Activated CD4-positive, alpha-beta T cell treated with anti-CD3 and anti-CD28 coated beads for 36 hours (primary cell): ENCODE measurements at regions not wholly inside any gene's neighbourhood (a gene's known extent, or its start where the extent isn't known, plus 50 kb on each side); places are given as distances from the start of the nearest gene placed in this dataset.

ENCODE experiments used
- ATAC-seq: fragments of 200-7000 bp; cut with Tn5 transposase; one replicate; pipeline ENCODE4 v1.10.0; 2021; ENCODE audit warnings: mild to moderate bottlenecking, moderate library complexity
- CTCF ChIA-PET: fragments of 350-600 bp; sonication (Branson Sonifier 250); formaldehyde crosslinking; loops from one replicate; lab custom pipeline; 2021; ENCODE audit warnings: antibody characterized with exemption; lab: Charles Lee
- POLR2A ChIA-PET: fragments of 350-600 bp; sonication (Branson Sonifier 250); formaldehyde crosslinking; loops from one replicate; lab custom pipeline; 2021; ENCODE audit warnings: antibody characterized with exemption, inconsistent platforms; lab: Charles Lee
- DNase-seq: peaks from one replicate; pipeline ENCODE4 v3.0.0-alpha.2; 2020
- H3K27ac Mint-ChIP-seq: one replicate; pipeline ENCODE4 v1.8.0; 2021; ENCODE audit warnings: mixed read lengths
- H3K27me3 Mint-ChIP-seq: one replicate; pipeline ENCODE4 v1.8.0; 2021; ENCODE audit warnings: mixed read lengths
- H3K36me3 Mint-ChIP-seq: one replicate; pipeline ENCODE4 v1.8.0; 2021; ENCODE audit warnings: low read depth, mixed read lengths
- H3K4me1 Mint-ChIP-seq: one replicate; pipeline ENCODE4 v1.8.0; 2021; ENCODE audit warnings: mixed read lengths
- H3K4me3 Mint-ChIP-seq: one replicate; pipeline ENCODE4 v1.8.0; 2021; ENCODE audit warnings: mild to moderate bottlenecking, moderate library complexity, mixed read lengths
- H3K9me3 Mint-ChIP-seq: one replicate; pipeline ENCODE4 v1.8.0; 2021; ENCODE audit warnings: low read depth, mixed read lengths
- intact Hi-C, 2 experiments: fragments of 100-400 bp; cut with DNase I in 1 of 2; cut with micrococcal nuclease in 1 of 2; formaldehyde crosslinking; loops; one replicate each; pipeline versions ENCODE4 v1.14.2 to v1.15.1; 2022 to 2024; cut with DNase I, micrococcal nuclease

GRCh38 chr22:27666272-27666997, 135.1 kb downstream of the MN1 start:
- H3K27ac Mint-ChIP-seq, result no peak overlapping the region
- ChIA-PET CTCF (no interaction called here), POLR2A (no interaction called here)
- ATAC-seq (no peak), DNase-seq (no peak)
- H3K27me3 Mint-ChIP-seq, result peaks cover 22% of the 10 kb centered on the region
- intact Hi-C loops, result no loop called here
- H3K4me1 Mint-ChIP-seq, result no peaks in the 10 kb centered on the region
- H3K9me3 Mint-ChIP-seq, result peaks cover 2% of the 10 kb centered on the region
- peaks cover 3% of the 10 kb centered on the region for H3K36me3 Mint-ChIP-seq
- H3K4me3 Mint-ChIP-seq, result no peak overlapping the region

DNA sequence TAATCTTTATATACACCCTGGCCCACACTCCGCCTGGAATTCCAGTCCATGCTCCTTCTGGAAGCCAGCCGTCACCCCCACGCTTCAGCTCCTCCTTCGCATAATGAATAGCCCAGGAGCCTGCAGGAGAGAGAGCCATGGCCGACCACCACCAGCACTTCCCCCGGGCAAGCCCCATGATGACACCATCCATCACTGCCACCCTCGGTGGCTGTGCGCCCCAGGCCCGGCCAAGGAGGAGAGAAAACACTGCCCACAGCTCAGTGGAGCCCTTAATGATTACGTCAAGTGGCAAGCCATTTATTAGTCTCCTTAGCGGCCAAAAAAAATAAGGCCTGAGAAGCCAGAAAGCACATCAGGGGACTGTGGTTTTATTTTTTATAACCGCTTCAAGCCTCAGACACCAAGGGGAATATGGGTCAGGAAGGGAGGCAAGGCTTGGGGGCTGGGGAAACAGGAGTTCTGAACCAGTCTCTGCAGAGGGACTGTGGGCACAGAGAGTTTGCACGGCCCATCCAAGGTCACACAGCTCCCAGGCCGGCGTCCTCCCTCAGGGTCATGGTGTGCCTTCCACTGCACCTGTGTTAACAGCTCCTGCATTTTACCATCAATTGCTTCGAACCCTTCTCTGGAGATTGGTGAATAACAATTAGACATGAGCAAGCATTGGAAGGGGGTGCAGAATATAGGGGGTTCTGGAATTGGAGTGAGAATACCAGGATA, 134.3 kb downstream of the MN1 start:
- Mint-ChIP-seq H3K27me3 (peaks cover 22% of the 10 kb centered on the region), H3K27ac (no peak overlapping the region), H3K9me3 (peaks cover 2% of the 10 kb centered on the region), H3K4me3 (no peak overlapping the region), H3K4me1 (no peaks in the 10 kb centered on the region), H3K36me3 (peaks cover 3% of the 10 kb centered on the region)
- ChIA-PET POLR2A (no interaction called here), CTCF (no interaction called here)
- ATAC-seq, result no peak
- intact Hi-C loops, result no loop called here
- no peak for DNase-seq

DNA sequence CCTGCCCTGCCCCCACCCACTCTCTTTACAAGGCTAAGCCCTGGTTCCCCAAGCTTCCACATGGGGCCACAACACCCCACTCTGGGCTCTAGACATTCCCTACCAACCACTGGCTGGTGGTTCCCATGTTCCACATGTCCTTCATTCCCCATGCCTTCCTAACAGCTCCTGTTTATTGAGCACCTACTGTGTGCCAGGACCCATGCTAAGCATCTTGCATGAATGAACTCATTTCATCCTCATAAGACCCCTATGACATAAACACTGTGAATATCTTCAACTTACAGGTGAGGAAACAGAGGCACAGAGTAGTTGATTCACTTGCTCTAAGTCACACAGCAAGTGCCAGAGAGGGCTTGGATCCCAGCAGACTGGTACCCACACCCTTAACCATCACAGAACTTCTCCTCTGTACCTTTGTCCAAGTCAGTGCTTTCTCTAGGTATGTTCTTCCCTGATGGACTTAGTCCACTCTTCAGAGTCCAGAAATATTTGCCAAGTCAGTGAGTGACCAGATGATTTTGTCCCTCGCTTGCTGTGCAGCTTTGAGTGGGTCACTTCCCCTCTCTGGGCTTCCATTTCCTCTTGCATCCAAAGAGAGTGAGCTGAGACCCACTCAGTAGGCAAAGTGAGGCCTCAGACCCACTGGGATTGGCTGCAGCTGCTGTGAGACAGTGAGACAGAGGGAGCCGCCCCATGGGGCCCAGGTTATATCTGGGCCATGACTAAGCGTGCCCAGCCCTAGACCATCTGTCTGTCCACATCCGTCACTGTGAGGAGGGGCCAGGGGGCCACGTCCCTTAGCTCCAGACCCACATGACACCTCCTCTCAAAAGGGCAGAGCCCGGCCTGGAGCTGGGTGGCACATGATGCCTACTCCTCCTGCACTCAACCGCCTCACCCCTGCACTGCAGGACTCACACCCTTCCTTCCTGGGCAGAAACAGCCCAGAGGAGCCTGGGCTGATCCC, 132.4 kb downstream of the MN1 start:
- ChIA-PET CTCF (no interaction called here), POLR2A (no interaction called here)
- Mint-ChIP-seq H3K4me1 (no peaks in the 10 kb centered on the region), H3K36me3 (peaks cover 3% of the 10 kb centered on the region), H3K27ac (no peak overlapping the region), H3K4me3 (no peak overlapping the region), H3K27me3 (peaks cover 22% of the 10 kb centered on the region), H3K9me3 (peaks cover 2% of the 10 kb centered on the region)
- DNase-seq, result no peak
- ATAC-seq, result no peak
- intact Hi-C loops, result no loop called here

DNA sequence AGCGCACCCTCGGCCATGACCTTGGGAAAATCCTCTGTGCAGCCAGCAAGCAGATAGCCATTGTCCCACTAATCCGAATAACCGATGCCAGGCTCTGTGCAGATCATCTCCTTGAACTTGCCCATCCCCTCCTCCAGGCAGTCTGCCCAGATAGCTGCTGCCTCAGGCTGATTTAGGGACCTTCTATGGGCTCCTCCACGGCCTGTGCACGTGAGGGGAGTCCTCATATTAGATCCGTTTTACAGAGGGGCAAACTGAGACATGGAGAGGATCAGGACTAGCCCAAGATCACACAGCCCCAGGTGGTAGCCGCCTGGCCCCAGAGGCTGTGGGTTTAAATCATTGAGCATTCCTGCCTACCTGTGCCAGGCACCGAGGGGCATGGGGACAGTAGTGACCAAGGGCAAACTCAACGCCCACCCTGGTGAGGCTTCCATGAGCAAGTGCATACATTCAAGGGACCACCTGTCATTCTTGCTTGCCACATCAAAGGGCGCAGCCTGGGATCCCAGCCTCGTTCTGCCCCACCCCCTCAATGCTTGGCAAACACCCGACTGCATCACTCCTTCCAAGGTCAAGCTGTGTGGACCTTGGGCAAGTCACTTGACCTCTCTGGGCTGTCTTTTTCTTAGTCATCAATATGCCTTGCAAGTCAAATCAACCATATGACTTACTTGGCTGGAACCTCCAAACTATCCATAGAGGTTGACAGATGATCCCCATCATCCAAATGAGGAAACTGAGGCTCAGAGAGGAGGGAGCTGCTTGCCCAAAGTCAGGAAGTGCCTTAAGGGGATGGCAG, 131.6 kb downstream of the MN1 start:
- DNase-seq (no peak), ATAC-seq (no peak)
- ChIA-PET CTCF (no interaction called here), POLR2A (no interaction called here)
- peaks cover 2% of the 10 kb centered on the region for H3K9me3 Mint-ChIP-seq
- H3K36me3 Mint-ChIP-seq, result peaks cover 3% of the 10 kb centered on the region
- no peaks in the 10 kb centered on the region for H3K4me1 Mint-ChIP-seq
- H3K27ac Mint-ChIP-seq, result no peak overlapping the region
- H3K27me3 Mint-ChIP-seq, result peaks cover 20% of the 10 kb centered on the region
- H3K4me3 Mint-ChIP-seq, result no peak overlapping the region
- intact Hi-C loops, result no loop called here

DNA sequence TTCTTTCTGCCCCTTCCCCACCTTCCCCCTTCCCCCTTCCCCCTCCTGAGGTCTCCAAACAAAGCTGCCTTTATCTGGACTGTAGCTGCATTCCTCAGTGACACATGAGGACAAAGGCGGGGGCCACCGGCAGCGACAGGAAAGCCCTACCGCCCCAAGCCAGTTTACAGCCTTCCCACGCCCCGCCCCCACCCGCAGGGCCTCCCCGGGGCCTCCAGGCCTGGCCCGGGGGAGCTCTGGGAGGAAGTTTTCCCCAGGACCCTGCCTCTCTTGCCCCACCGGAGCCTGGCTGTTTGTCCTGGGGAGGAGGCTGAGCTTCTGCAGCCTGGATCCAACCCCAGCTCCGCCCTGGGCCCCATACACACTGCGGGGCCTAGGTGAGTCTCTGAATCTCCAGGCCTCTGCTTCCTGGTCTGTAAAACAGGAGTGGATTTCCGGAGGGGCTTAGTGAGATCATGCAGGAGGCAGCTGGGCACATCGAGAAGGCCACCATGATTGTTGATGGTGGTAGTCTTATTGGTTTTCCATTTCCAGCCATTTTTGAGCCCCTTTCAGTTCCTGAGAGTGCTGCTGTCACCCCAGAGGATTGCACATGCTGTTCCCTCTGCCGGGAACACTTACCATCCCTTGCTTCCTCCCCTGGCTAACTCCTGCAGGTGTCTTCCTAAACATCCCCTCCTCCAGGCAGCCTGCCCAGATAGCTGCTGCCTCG, 130.7 kb downstream of the MN1 start:
- Mint-ChIP-seq H3K4me3 (no peak overlapping the region), H3K36me3 (peaks cover 3% of the 10 kb centered on the region)

GRCh38 chr22:27671413-27671935, 130.1 kb downstream of the MN1 start:
- CTCF ChIA-PET, result no interaction called here
- Mint-ChIP-seq H3K4me1 (no peaks in the 10 kb centered on the region), H3K4me3 (no peak overlapping the region), H3K27ac (no peak overlapping the region), H3K9me3 (peaks cover 2% of the 10 kb centered on the region), H3K36me3 (peaks cover 3% of the 10 kb centered on the region), H3K27me3 (peaks cover 20% of the 10 kb centered on the region)
- intact Hi-C loops, result no loop called here
- POLR2A ChIA-PET, result no interaction called here
- ATAC-seq (no peak), DNase-seq (no peak)

More for the DNA sequence above, 130.7 kb downstream of the MN1 start:
- intact Hi-C loops, result no loop called here
- Mint-ChIP-seq H3K4me1 (no peaks in the 10 kb centered on the region), H3K9me3 (peaks cover 2% of the 10 kb centered on the region), H3K27ac (no peak overlapping the region), H3K27me3 (peaks cover 20% of the 10 kb centered on the region)
- POLR2A ChIA-PET, result no interaction called here
- DNase-seq (no peak), ATAC-seq (no peak)
- CTCF ChIA-PET, result no interaction called here

GRCh38 chr22:27672721-27673418, 128.7 kb downstream of the MN1 start:
- H3K4me3 Mint-ChIP-seq, result no peak overlapping the region
- no peaks in the 10 kb centered on the region for H3K36me3 Mint-ChIP-seq
- CTCF ChIA-PET, result interaction anchor here (0.6 kb wide), 1 partner anchor 833 kb away, joined by 3 read pairs; no protein-coding TSS in a partner anchor
- POLR2A ChIA-PET, result no interaction called here
- ATAC-seq, result no peak
- H3K27me3 Mint-ChIP-seq, result peaks cover 18% of the 10 kb centered on the region
- H3K27ac Mint-ChIP-seq, result no peak overlapping the region
- no peaks in the 10 kb centered on the region for H3K4me1 Mint-ChIP-seq
- intact Hi-C loops, result no loop called here
- no peaks in the 10 kb centered on the region for H3K9me3 Mint-ChIP-seq
- no peak for DNase-seq

GRCh38 chr22:27673839-27674238, 127.7 kb downstream of the MN1 start:
- CTCF ChIA-PET, result no interaction called here
- POLR2A ChIA-PET, result no interaction called here
- H3K9me3 Mint-ChIP-seq, result no peaks in the 10 kb centered on the region
- ATAC-seq (no peak), DNase-seq (no peak)
- no peaks in the 10 kb centered on the region for H3K36me3 Mint-ChIP-seq
- peaks cover 14% of the 10 kb centered on the region for H3K27me3 Mint-ChIP-seq
- H3K27ac Mint-ChIP-seq, result no peak overlapping the region
- no peaks in the 10 kb centered on the region for H3K4me1 Mint-ChIP-seq
- no peak overlapping the region for H3K4me3 Mint-ChIP-seq
- intact Hi-C loops, result no loop called here

DNA sequence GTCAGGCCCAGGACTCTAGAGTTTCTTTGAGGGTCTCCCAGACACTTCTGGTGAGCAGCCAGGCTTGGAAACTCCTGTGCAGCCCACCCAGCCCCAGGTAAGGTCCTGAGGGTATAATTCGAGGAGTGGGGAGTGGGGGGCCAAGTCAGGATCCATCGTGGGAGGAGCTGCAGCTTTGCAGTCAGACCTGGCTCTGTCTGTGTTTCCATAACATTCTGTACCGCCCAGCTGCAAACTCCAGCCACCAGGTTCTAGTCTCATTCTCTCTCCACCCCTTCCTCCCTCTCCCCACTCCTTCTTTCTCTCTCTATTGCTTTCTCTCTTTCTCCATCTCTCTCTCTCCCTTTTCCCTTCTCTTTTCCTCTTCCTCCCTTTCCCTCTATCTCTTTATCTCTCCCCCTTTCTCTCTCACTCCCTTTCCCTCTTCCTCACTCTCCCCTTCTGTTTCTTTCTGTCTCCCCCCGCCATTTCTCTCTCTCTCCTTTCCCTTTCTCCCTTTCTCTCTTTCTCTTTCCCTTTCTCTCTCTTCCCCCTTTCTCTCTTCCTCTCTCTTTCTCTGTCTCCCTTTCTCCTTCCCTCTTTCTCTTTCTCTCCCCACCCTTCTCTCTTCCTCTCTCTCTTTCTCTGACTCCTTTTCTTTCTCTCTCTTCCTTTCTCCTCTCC, 127.2 kb downstream of the MN1 start:
- Mint-ChIP-seq H3K4me1 (no peaks in the 10 kb centered on the region), H3K27me3 (peaks cover 11% of the 10 kb centered on the region), H3K36me3 (no peaks in the 10 kb centered on the region), H3K27ac (no peak overlapping the region), H3K9me3 (no peaks in the 10 kb centered on the region), H3K4me3 (no peak overlapping the region)
- ChIA-PET CTCF (no interaction called here), POLR2A (no interaction called here)
- DNase-seq, result no peak
- intact Hi-C loops, result no loop called here
- no peak for ATAC-seq
